PC-9 (cell line): ENCODE measurements at regions not wholly inside any gene's neighbourhood (a gene's known extent, or its start where the extent isn't known, plus 50 kb on each side); places are given as distances from the start of the nearest gene placed in this dataset.

Experiments used
- EZH2 ChIP-seq: fragments of 200-600 bp; sonication (generic); IDR thresholded peaks from 2 replicates; pipeline ENCODE4 v1.8.0; 2017; ENCODE audit warnings: antibody characterized with exemption, low read depth
- TF ChIP-seq, protein P1 (sequence below): fragments of 200-600 bp; sonication (generic); conservative IDR thresholded peaks from 2 replicates; pipeline ENCODE4 v1.6.1; 2017; ENCODE audit warnings: mixed run types, antibody characterized with exemption, mild to moderate bottlenecking, moderate library complexity

DNA sequence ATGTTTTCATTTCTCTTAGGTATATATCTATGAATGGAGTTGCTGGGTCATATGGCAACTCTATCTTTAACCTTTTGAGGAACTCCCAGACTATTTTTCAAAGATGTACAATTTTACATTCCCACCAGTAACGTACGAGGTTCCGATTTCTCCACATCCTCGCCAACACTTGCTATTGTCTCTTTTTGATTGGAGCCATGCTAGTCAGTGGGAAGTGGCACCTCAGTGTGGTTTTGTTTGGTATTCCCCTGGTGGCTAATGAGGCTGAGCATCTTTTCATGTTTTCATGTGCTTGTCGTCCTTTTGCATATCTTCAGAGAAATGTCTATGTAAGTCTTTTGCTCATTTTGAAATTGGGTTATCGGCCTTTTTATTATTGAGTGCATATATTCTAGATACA, 178.6 kb upstream of the EXOC2 start:
- TF ChIP-seq, protein P1, sequence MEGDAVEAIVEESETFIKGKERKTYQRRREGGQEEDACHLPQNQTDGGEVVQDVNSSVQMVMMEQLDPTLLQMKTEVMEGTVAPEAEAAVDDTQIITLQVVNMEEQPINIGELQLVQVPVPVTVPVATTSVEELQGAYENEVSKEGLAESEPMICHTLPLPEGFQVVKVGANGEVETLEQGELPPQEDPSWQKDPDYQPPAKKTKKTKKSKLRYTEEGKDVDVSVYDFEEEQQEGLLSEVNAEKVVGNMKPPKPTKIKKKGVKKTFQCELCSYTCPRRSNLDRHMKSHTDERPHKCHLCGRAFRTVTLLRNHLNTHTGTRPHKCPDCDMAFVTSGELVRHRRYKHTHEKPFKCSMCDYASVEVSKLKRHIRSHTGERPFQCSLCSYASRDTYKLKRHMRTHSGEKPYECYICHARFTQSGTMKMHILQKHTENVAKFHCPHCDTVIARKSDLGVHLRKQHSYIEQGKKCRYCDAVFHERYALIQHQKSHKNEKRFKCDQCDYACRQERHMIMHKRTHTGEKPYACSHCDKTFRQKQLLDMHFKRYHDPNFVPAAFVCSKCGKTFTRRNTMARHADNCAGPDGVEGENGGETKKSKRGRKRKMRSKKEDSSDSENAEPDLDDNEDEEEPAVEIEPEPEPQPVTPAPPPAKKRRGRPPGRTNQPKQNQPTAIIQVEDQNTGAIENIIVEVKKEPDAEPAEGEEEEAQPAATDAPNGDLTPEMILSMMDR: no peak
- no peak for TF ChIP-seq EZH2
